GM12872 (cell line): ENCODE measurements at regions not wholly inside any gene's neighbourhood (a gene's known extent, or its start where the extent isn't known, plus 50 kb on each side); places are given as distances from the start of the nearest gene placed in this dataset.

Experiments
- CTCF ChIP-seq: IDR thresholded peaks from 3 replicates; pipeline ENCODE4 v1.5.1; 2011; ENCODE audit warnings: low read depth, mild to moderate bottlenecking, low read length, moderate library complexity; ENCODE audit not compliant: insufficient read depth

- TF ChIP-seq CTCF = no peak
Measured at GRCh38 chr4:16992566-16993225, 94.3 kb upstream of the LDB2 start.

GRCh38 chr4:16991450-16991849 is 93.0 kb upstream of the LDB2 start:
- TF ChIP-seq CTCF = no peak

GRCh38 chr4:16989371-16989770 is 90.9 kb upstream of the LDB2 start:
- TF ChIP-seq CTCF = no peak

- TF ChIP-seq CTCF = no peak
Measured at GRCh38 chr4:16988814-16989213, 90.4 kb upstream of the LDB2 start.

GRCh38 chr4:16977081-16977480 is 78.6 kb upstream of the LDB2 start:
- TF ChIP-seq CTCF = no peak

- no peak for TF ChIP-seq CTCF
Measured at GRCh38 chr4:16969696-16970135, 71.3 kb upstream of the LDB2 start.

- no peak for TF ChIP-seq CTCF
Measured at GRCh38 chr4:16967722-16968121, 69.3 kb upstream of the LDB2 start.

- no peak for TF ChIP-seq CTCF
Measured at GRCh38 chr4:16959305-16959704, 60.9 kb upstream of the LDB2 start.
